HEK293T (cell line): ENCODE measurements at regions not wholly inside any gene's neighbourhood (a gene's known extent, or its start where the extent isn't known, plus 50 kb on each side); places are given as distances from the start of the nearest gene placed in this dataset.

Experiments used
- ARNT ChIP-seq: fragments of 450-650 bp; IDR thresholded peaks from 2 replicates; pipeline ENCODE4 v1.6.1; 2017; ENCODE audit warnings: mild to moderate bottlenecking
- FOXM1 ChIP-seq: fragments of 450-650 bp; IDR thresholded peaks from 2 replicates; pipeline ENCODE4 v1.6.1; 2017; ENCODE audit warnings: mild to moderate bottlenecking, borderline replicate concordance
- HDGF ChIP-seq: fragments of 450-650 bp; IDR thresholded peaks from 2 replicates; pipeline ENCODE4 v1.6.1; 2017; ENCODE audit warnings: antibody characterized with exemption, borderline replicate concordance

- TF ChIP-seq HDGF (no peak), ARNT (no peak), FOXM1 (no peak)
Measured at GRCh38 chr11:115939731-115940421, 435.7 kb upstream of the CADM1 start.
